ENCODE measurements at regions not wholly inside any gene's neighbourhood (a gene's known extent, or its start where the extent isn't known, plus 50 kb on each side); places are given as distances from the start of the nearest gene placed in this dataset.

DNA sequence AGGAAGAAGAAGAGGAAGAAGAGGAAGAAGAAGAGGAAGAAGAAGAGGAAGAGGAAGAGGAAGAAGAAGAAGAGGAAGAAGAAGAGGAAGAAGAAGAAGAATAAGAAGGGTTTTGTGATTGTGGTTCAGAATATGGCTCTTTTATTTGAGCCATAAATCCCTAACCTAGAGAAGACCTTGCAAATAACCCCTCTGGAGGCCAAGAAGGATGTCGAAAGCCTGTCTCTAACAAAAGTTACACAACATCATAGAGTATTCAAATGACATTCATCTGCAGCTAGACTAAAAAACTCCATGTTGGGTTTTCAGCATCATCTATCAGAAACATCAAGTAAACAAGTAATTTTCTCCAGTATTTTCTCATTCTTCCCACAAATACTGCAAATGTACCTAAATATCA is 100.9 kb downstream of the RNASET2 start:
- TF ChIP-seq, protein P1, sequence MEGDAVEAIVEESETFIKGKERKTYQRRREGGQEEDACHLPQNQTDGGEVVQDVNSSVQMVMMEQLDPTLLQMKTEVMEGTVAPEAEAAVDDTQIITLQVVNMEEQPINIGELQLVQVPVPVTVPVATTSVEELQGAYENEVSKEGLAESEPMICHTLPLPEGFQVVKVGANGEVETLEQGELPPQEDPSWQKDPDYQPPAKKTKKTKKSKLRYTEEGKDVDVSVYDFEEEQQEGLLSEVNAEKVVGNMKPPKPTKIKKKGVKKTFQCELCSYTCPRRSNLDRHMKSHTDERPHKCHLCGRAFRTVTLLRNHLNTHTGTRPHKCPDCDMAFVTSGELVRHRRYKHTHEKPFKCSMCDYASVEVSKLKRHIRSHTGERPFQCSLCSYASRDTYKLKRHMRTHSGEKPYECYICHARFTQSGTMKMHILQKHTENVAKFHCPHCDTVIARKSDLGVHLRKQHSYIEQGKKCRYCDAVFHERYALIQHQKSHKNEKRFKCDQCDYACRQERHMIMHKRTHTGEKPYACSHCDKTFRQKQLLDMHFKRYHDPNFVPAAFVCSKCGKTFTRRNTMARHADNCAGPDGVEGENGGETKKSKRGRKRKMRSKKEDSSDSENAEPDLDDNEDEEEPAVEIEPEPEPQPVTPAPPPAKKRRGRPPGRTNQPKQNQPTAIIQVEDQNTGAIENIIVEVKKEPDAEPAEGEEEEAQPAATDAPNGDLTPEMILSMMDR (IDR thresholded peaks at IDR 0.05): no peak
- no peak for TF ChIP-seq EZH2 (IDR thresholded peaks at IDR 0.05; ENCODE audit: borderline replicate concordance, insufficient read depth, low read depth, low read length, poor library complexity, severe bottlenecking)

Data from B cell (primary cell).